B cell (primary cell): ENCODE measurements at regions not wholly inside any gene's neighbourhood (a gene's known extent, or its start where the extent isn't known, plus 50 kb on each side); places are given as distances from the start of the nearest gene placed in this dataset.
A peak's percentile ranks its signal among the peaks of the same experiment; 100 is the strongest.

Source experiments
- ATAC-seq: fragments of 200-7000 bp; cut with Tn5 transposase; one replicate; pipeline ENCODE4 v1.10.0; 2021; ENCODE audit warnings: low read depth, mild to moderate bottlenecking, moderate number of reproducible peaks, moderate library complexity
- CTCF ChIA-PET: fragments of 350-600 bp; sonication (Branson Sonifier 250); formaldehyde crosslinking; loops from one replicate; lab custom pipeline; 2021; ENCODE audit warnings: antibody characterized with exemption, inconsistent platforms; lab: Charles Lee
- POLR2A ChIA-PET: fragments of 350-600 bp; sonication (Branson Sonifier 250); formaldehyde crosslinking; loops from one replicate; lab custom pipeline; 2021; ENCODE audit warnings: antibody characterized with exemption; lab: Charles Lee
- DNase-seq: peaks from one replicate; pipeline ENCODE4 v3.0.0; 2013
- H2AFZ ChIP-seq: 2 replicates; pipeline ENCODE4 v1.6.1; 2012; ENCODE audit warnings: mild to moderate bottlenecking, low read depth, low read length; ENCODE audit not compliant: insufficient read depth, poor library complexity, severe bottlenecking
- H3K27ac ChIP-seq, 2 donors: 1 replicate in 1 of 2; 2 replicates in 1 of 2; pipeline ENCODE4 v1.5.1; 2012 to 2013; ENCODE audit warnings: low read length in 2 of 2, mild to moderate bottlenecking in 2 of 2, moderate library complexity in 1 of 2
- H3K27me3 ChIP-seq, 4 experiments: fragments of 200-600 bp in 1 of 4; sonication (generic) in 1 of 4; replicated peaks in 1 of 4; 1 replicate in 2 of 4; 2 replicates in 2 of 4; pipeline versions ENCODE4 v1.6.1 to v1.7.0; 2013 to 2016; ENCODE audit warnings: low read length in 3 of 4, mild to moderate bottlenecking in 2 of 4, mixed read lengths in 1 of 4, moderate library complexity in 1 of 4; ENCODE audit not compliant: insufficient read depth in 4 of 4, control insufficient read depth in 3 of 4; ENCODE audit errors: control extremely low read depth in 1 of 4
- H3K36me3 ChIP-seq, 2 experiments: replicated peaks in 1 of 2; 1 replicate in 1 of 2; 2 replicates in 1 of 2; pipeline versions ENCODE4 v1.6.1 to v1.7.1; 2013; ENCODE audit warnings: low read length in 1 of 2; ENCODE audit not compliant: insufficient read depth in 2 of 2, control insufficient read depth in 1 of 2; ENCODE audit errors: control extremely low read depth in 1 of 2, extremely low read depth in 1 of 2
- H3K4me1 ChIP-seq, 2 donors: fragments of 200-600 bp in 1 of 2; sonication (generic) in 1 of 2; 1 replicate in 1 of 2; 2 replicates in 1 of 2; pipeline versions ENCODE4 v1.5.1 to v1.6.1; 2013 to 2017; ENCODE audit warnings: low read length in 2 of 2; ENCODE audit not compliant: control insufficient read depth in 2 of 2, insufficient read depth in 2 of 2
- H3K4me2 ChIP-seq: replicated peaks from 2 replicates; pipeline ENCODE3; 2012; ENCODE audit warnings: mild to moderate bottlenecking, low read depth, low read length; ENCODE audit not compliant: poor library complexity, severe bottlenecking
- H3K4me3 ChIP-seq, 5 experiments: fragments of 200-600 bp in 1 of 5; sonication (generic) in 1 of 5; 1 replicate in 3 of 5; 2 replicates in 2 of 5; pipeline versions ENCODE4 v1.5.1 to v1.7.0; 2011 to 2016; ENCODE audit warnings: low read length in 4 of 5, mild to moderate bottlenecking in 4 of 5, low read depth in 2 of 5, control low read depth in 1 of 5, moderate library complexity in 1 of 5; ENCODE audit not compliant: insufficient read depth in 1 of 5; ENCODE audit errors: control extremely low read depth in 1 of 5, extremely low read depth in 1 of 5
- H3K79me2 ChIP-seq: fragments of 200-600 bp; sonication (generic); one replicate; pipeline ENCODE4 v1.6.0; 2016; ENCODE audit warnings: low read length; ENCODE audit not compliant: control insufficient read depth, insufficient read depth
- H3K9ac ChIP-seq: fragments of 200-600 bp; sonication (generic); 2 replicates; pipeline ENCODE4 v1.6.1; 2017; ENCODE audit warnings: mild to moderate bottlenecking, low read length, moderate library complexity
- H3K9me3 ChIP-seq, 3 donors: one replicate each; pipeline versions ENCODE4 v1.6.1 to v1.7.1; 2013; ENCODE audit warnings: low read length in 2 of 3; ENCODE audit not compliant: control insufficient read depth in 2 of 3, insufficient read depth in 1 of 3; ENCODE audit errors: control extremely low read depth in 1 of 3
- H4K20me1 ChIP-seq: 2 replicates; pipeline ENCODE4 v1.6.0; 2012; ENCODE audit warnings: mild to moderate bottlenecking, low read length; ENCODE audit not compliant: insufficient read depth, control insufficient read depth, poor library complexity, severe bottlenecking
- H3K27ac Mint-ChIP-seq: one replicate; pipeline ENCODE4 v1.8.0; 2021; ENCODE audit warnings: mixed read lengths
- H3K27me3 Mint-ChIP-seq: one replicate; pipeline ENCODE4 v1.8.0; 2021; ENCODE audit warnings: mixed read lengths
- H3K4me1 Mint-ChIP-seq: one replicate; pipeline ENCODE4 v1.8.0; 2021; ENCODE audit warnings: mixed read lengths
- H3K4me3 Mint-ChIP-seq: one replicate; pipeline ENCODE4 v1.8.0; 2021; ENCODE audit warnings: mixed read lengths
- H3K9me3 Mint-ChIP-seq: one replicate; pipeline ENCODE4 v1.8.0; 2022; ENCODE audit warnings: mixed read lengths; ENCODE audit not compliant: insufficient read depth
- EZH2 ChIP-seq: IDR thresholded peaks from 2 replicates; pipeline ENCODE4 v1.6.1; 2012; ENCODE audit warnings: borderline replicate concordance, low read depth, mild to moderate bottlenecking, moderate library complexity, low read length; ENCODE audit not compliant: insufficient read depth, poor library complexity, severe bottlenecking
- WGBS: methylation state at CpG from one replicate; pipeline ENCODE4 v1.1.5; 2013; ENCODE audit warnings: missing lambda C conversion rate; ENCODE audit not compliant: insufficient coverage; 5-methylcytosine and 5-hydroxymethylcytosine counted together
- intact Hi-C: fragments of 100-400 bp; cut with micrococcal nuclease; formaldehyde crosslinking; loops from one replicate; pipeline ENCODE4 v1.10.0; 2022
- TF ChIP-seq, protein P1 (sequence below): fragments of 200-600 bp; IDR thresholded peaks from one replicate; pipeline ENCODE4 v1.8.0; 2022; ENCODE audit warnings: antibody characterized with exemption, mild to moderate bottlenecking

GRCh38 chr2:43152186-43152585 is 74.2 kb downstream of the ZFP36L2 start:
- Histone ChIP-seq H3K79me2 (no peaks in the 10 kb centered on the region), H2AFZ (no peak overlapping the region), H3K27ac (no peak overlapping the region), H3K27me3 (no peaks in the 10 kb centered on the region), H4K20me1 (no peaks in the 10 kb centered on the region), H3K9ac (no peak overlapping the region), H3K36me3 (no peaks in the 10 kb centered on the region), H3K4me1 (peaks cover 13 to 16% of the 10 kb centered on the region in 2 donors), H3K9me3 (no peaks in the 10 kb centered on the region), H3K4me3 (no peak overlapping the region), H3K4me2 (no peak overlapping the region)
- Mint-ChIP-seq H3K27me3 (no peaks in the 10 kb centered on the region), H3K4me1 (peaks cover 35% of the 10 kb centered on the region), H3K9me3 (no peaks in the 10 kb centered on the region), H3K4me3 (no peak overlapping the region), H3K27ac (peak overlapping the region; percentile 8)
- no peak for TF ChIP-seq EZH2
- TF ChIP-seq, protein P1, sequence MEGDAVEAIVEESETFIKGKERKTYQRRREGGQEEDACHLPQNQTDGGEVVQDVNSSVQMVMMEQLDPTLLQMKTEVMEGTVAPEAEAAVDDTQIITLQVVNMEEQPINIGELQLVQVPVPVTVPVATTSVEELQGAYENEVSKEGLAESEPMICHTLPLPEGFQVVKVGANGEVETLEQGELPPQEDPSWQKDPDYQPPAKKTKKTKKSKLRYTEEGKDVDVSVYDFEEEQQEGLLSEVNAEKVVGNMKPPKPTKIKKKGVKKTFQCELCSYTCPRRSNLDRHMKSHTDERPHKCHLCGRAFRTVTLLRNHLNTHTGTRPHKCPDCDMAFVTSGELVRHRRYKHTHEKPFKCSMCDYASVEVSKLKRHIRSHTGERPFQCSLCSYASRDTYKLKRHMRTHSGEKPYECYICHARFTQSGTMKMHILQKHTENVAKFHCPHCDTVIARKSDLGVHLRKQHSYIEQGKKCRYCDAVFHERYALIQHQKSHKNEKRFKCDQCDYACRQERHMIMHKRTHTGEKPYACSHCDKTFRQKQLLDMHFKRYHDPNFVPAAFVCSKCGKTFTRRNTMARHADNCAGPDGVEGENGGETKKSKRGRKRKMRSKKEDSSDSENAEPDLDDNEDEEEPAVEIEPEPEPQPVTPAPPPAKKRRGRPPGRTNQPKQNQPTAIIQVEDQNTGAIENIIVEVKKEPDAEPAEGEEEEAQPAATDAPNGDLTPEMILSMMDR = no peak
- 92% methylated on average over 6 of the region's 8 CpGs for WGBS
- intact Hi-C loops = loop anchor here (10.0 kb wide), 1 partner anchor 1047 kb away; no protein-coding TSS in a partner anchor
- CTCF ChIA-PET = interaction anchor here (1.1 to 1.5 kb wide), 3 partner anchors 12 to 77 kb away, joined by 3 to 7 read pairs (median 3); no protein-coding TSS in a partner anchor
- ATAC-seq (no peak), DNase-seq (peak; percentile 5)
- POLR2A ChIA-PET = interaction anchor here (1.3 kb wide), 1 partner anchor 18 kb away, joined by 5 read pairs; no protein-coding TSS in a partner anchor

- intact Hi-C loops = loop anchor here (10.0 kb wide), 1 partner anchor 1045 kb away; no protein-coding TSS in a partner anchor
- H3K9me3 Mint-ChIP-seq = no peaks in the 10 kb centered on the region
- ATAC-seq = no peak
Observed at GRCh38 chr2:43149482-43150107, 76.8 kb downstream of the ZFP36L2 start.

More at GRCh38 chr2:43149482-43150107, 76.8 kb downstream of the ZFP36L2 start:
- H3K27me3 Mint-ChIP-seq = no peaks in the 10 kb centered on the region
- DNase-seq = no peak
- Histone ChIP-seq H3K4me2 (no peak overlapping the region), H2AFZ (no peak overlapping the region), H3K36me3 (no peaks in the 10 kb centered on the region), H3K9ac (no peak overlapping the region), H3K79me2 (no peaks in the 10 kb centered on the region), H3K9me3 (no peaks in the 10 kb centered on the region), H4K20me1 (no peaks in the 10 kb centered on the region), H3K27ac (no peak overlapping the region), H3K27me3 (no peaks in the 10 kb centered on the region), H3K4me1 (peaks cover 13 to 16% of the 10 kb centered on the region in 2 donors), H3K4me3 (no peak overlapping the region)
- peak overlapping the region; percentile 4 for H3K27ac Mint-ChIP-seq
- no peak for TF ChIP-seq EZH2
- TF ChIP-seq, protein P1 = no peak
- CTCF ChIA-PET = interaction anchor here (1.4 to 1.6 kb wide), 2 partner anchors 9 to 16 kb away, joined by 4 to 5 read pairs; no protein-coding TSS in a partner anchor
- 87% methylated on average over 7 of the region's 9 CpGs for WGBS
- H3K4me3 Mint-ChIP-seq = no peak overlapping the region
- POLR2A ChIA-PET = no interaction called here
- H3K4me1 Mint-ChIP-seq = peaks cover 34% of the 10 kb centered on the region
